ENCODE measurements at regions not wholly inside any gene's neighbourhood (a gene's known extent, or its start where the extent isn't known, plus 50 kb on each side); places are given as distances from the start of the nearest gene placed in this dataset.

- TF ChIP-seq CTCF (IDR thresholded peaks at IDR 0.05) (no peak), POLR2A (IDR thresholded peaks at IDR 0.05) (no peak), POLR2AphosphoS5 (IDR thresholded peaks at IDR 0.05) (no peak)
These were observed 245.5 kb downstream of the MRPL39 start for GRCh38 chr21:25361765-25362164.
